H9 (cell line): ENCODE measurements at regions not wholly inside any gene's neighbourhood (a gene's known extent, or its start where the extent isn't known, plus 50 kb on each side); places are given as distances from the start of the nearest gene placed in this dataset.

Experiments
- DNase-seq: peaks from one replicate; pipeline ENCODE4 v3.0.0-alpha.2; 2017
- H2AFZ ChIP-seq: one replicate; pipeline ENCODE4 v1.6.1; 2013; ENCODE audit warnings: mild to moderate bottlenecking, low read length, control low read depth, moderate library complexity
- H2AK5ac ChIP-seq: 2 replicates; pipeline ENCODE4 v1.6.1; 2013; ENCODE audit warnings: low read length, control low read depth, mixed read lengths; ENCODE audit not compliant: insufficient read length
- H2BK120ac ChIP-seq: one replicate; pipeline ENCODE4 v1.6.1; 2013; ENCODE audit warnings: low read depth, mild to moderate bottlenecking, low read length, control low read depth, inconsistent platforms; ENCODE audit not compliant: poor library complexity, severe bottlenecking
- H2BK12ac ChIP-seq: 2 replicates; pipeline ENCODE4 v1.6.1; 2013; ENCODE audit warnings: low read length, control low read depth, mixed read lengths, low read depth; ENCODE audit not compliant: insufficient read length
- H2BK15ac ChIP-seq: 2 replicates; pipeline ENCODE4 v1.6.1; 2013; ENCODE audit warnings: low read depth, low read length, control low read depth
- H2BK20ac ChIP-seq: one replicate; pipeline ENCODE4 v1.6.1; 2013; ENCODE audit warnings: low read depth, mild to moderate bottlenecking, low read length, control low read depth, inconsistent platforms; ENCODE audit not compliant: poor library complexity, severe bottlenecking
- H2BK5ac ChIP-seq: 2 replicates; pipeline ENCODE4 v1.6.1; 2013; ENCODE audit warnings: low read length, control low read depth, mixed read lengths; ENCODE audit not compliant: insufficient read length
- H3K14ac ChIP-seq: 2 replicates; pipeline ENCODE4 v1.6.1; 2013; ENCODE audit warnings: low read length, control low read depth; ENCODE audit not compliant: insufficient read depth
- H3K18ac ChIP-seq: 2 replicates; pipeline ENCODE4 v1.6.1; 2013; ENCODE audit warnings: low read depth, mild to moderate bottlenecking, mixed read lengths, low read length, control low read depth; ENCODE audit not compliant: insufficient read length
- H3K23ac ChIP-seq: 2 replicates; pipeline ENCODE4 v1.6.1; 2013; ENCODE audit warnings: low read length, control low read depth, mixed read lengths, low read depth; ENCODE audit not compliant: insufficient read length
- H3K23me2 ChIP-seq: 2 replicates; pipeline ENCODE4 v1.6.1; 2013; ENCODE audit warnings: low read depth, mild to moderate bottlenecking, mixed read lengths, low read length, control low read depth; ENCODE audit not compliant: insufficient read length, poor library complexity, severe bottlenecking
- H3K27ac ChIP-seq: 2 replicates; pipeline ENCODE4 v1.5.1; 2013; ENCODE audit warnings: low read length, control low read depth, mixed read lengths, low read depth; ENCODE audit not compliant: insufficient read length
- H3K27me3 ChIP-seq: 2 replicates; pipeline ENCODE4 v1.6.1; 2013; ENCODE audit warnings: low read length, control low read depth, inconsistent platforms; ENCODE audit not compliant: insufficient read depth
- H3K4ac ChIP-seq: 2 replicates; pipeline ENCODE4 v1.6.1; 2013; ENCODE audit warnings: low read depth, mild to moderate bottlenecking, control low read depth, inconsistent platforms, low read length, moderate library complexity
- H3K4me1 ChIP-seq: 2 replicates; pipeline ENCODE4 v1.6.1; 2013; ENCODE audit warnings: low read length, control low read depth, inconsistent platforms; ENCODE audit not compliant: insufficient read depth
- H3K4me2 ChIP-seq: 2 replicates; pipeline ENCODE4 v1.6.1; 2013; ENCODE audit warnings: low read length, control low read depth, mixed read lengths; ENCODE audit not compliant: insufficient read length, insufficient read depth
- H3K56ac ChIP-seq: 2 replicates; pipeline ENCODE4 v1.6.1; 2013; ENCODE audit warnings: low read depth, mild to moderate bottlenecking, mixed read lengths, low read length, control low read depth; ENCODE audit not compliant: insufficient read length
- H3K79me1 ChIP-seq: 2 replicates; pipeline ENCODE4 v1.6.1; 2013; ENCODE audit warnings: low read depth, mild to moderate bottlenecking, moderate library complexity, low read length, control low read depth, inconsistent platforms; ENCODE audit not compliant: insufficient read depth, poor library complexity, severe bottlenecking
- H3K79me2 ChIP-seq: 2 replicates; pipeline ENCODE4 v1.6.1; 2013; ENCODE audit warnings: low read length, control low read depth, inconsistent platforms; ENCODE audit not compliant: insufficient read depth
- H3K9ac ChIP-seq: 2 replicates; pipeline ENCODE4 v1.6.1; 2013; ENCODE audit warnings: low read length, control low read depth, mixed read lengths; ENCODE audit not compliant: insufficient read length; ENCODE audit errors: extremely low read depth
- H3K9me3 ChIP-seq: one replicate; pipeline ENCODE4 v1.6.1; 2013; ENCODE audit warnings: low read depth, low read length, inconsistent platforms; ENCODE audit not compliant: control insufficient read depth
- H3T11ph ChIP-seq: one replicate; pipeline ENCODE4 v1.6.1; 2013; ENCODE audit warnings: mild to moderate bottlenecking, low read length, control low read depth, inconsistent platforms
- H4K20me1 ChIP-seq: one replicate; pipeline ENCODE4 v1.6.1; 2013; ENCODE audit not compliant: control insufficient read depth, insufficient read length, insufficient read depth
- H4K5ac ChIP-seq: 2 replicates; pipeline ENCODE4 v1.6.1; 2013; ENCODE audit warnings: low read depth, mild to moderate bottlenecking, mixed read lengths, low read length, control low read depth; ENCODE audit not compliant: insufficient read length
- H4K8ac ChIP-seq: replicated peaks from 2 replicates; pipeline ENCODE4 v1.6.1; 2013; ENCODE audit warnings: low read length, control low read depth, mixed read lengths, low read depth; ENCODE audit not compliant: insufficient read length
- H4K91ac ChIP-seq: 2 replicates; pipeline ENCODE4 v1.6.1; 2013; ENCODE audit warnings: low read depth, mild to moderate bottlenecking, moderate library complexity, mixed read lengths, low read length, control low read depth; ENCODE audit not compliant: insufficient read length
- H3K27ac Mint-ChIP-seq, 3 experiments: 2 replicates in 2 of 3; 3 replicates in 1 of 3; pipeline ENCODE4 v1.8.0; 2020 to 2021; ENCODE audit warnings: mixed read lengths in 3 of 3, mild to moderate bottlenecking in 1 of 3, moderate library complexity in 1 of 3
- H3K27me3 Mint-ChIP-seq: 2 replicates; pipeline ENCODE4 v1.8.0; 2021; ENCODE audit warnings: low read depth, mild to moderate bottlenecking, moderate library complexity, mixed read lengths
- H3K36me3 Mint-ChIP-seq, 3 experiments: 2 replicates in 2 of 3; 3 replicates in 1 of 3; pipeline ENCODE4 v1.8.0; 2020 to 2021; ENCODE audit warnings: low read depth in 3 of 3, mixed read lengths in 3 of 3; ENCODE audit not compliant: insufficient read depth in 1 of 3
- H3K4me1 Mint-ChIP-seq, 2 experiments: 2 replicates each; pipeline ENCODE4 v1.8.0; 2020; ENCODE audit warnings: mixed read lengths in 2 of 2
- H3K4me3 Mint-ChIP-seq, 2 experiments: 2 replicates in 1 of 2; 3 replicates in 1 of 2; pipeline ENCODE4 v1.8.0; 2020 to 2021; ENCODE audit warnings: mild to moderate bottlenecking in 2 of 2, mixed read lengths in 2 of 2, moderate library complexity in 1 of 2
- H3K9me3 Mint-ChIP-seq, 2 experiments: 2 replicates in 1 of 2; 3 replicates in 1 of 2; pipeline ENCODE4 v1.8.0; 2020; ENCODE audit warnings: mild to moderate bottlenecking in 2 of 2, mixed read lengths in 2 of 2, moderate library complexity in 1 of 2
- WGBS: extraction: QIAGEN DNeasy Blood & Tissue Kit; methylation state at CpG from one replicate; pipeline ENCODE4 v1.1.7; 2013; ENCODE audit warnings: missing lambda C conversion rate, low lambda C conversion rate, mixed read lengths; ENCODE audit not compliant: insufficient read length; ENCODE audit errors: extremely low coverage; 5-methylcytosine and 5-hydroxymethylcytosine counted together
- TF ChIP-seq, protein P1 (sequence below): fragments of 200-600 bp; sonication (generic); conservative IDR thresholded peaks from 3 replicates; pipeline ENCODE4 v1.8.0; 2021; ENCODE audit warnings: antibody characterized with exemption, mild to moderate bottlenecking

DNA sequence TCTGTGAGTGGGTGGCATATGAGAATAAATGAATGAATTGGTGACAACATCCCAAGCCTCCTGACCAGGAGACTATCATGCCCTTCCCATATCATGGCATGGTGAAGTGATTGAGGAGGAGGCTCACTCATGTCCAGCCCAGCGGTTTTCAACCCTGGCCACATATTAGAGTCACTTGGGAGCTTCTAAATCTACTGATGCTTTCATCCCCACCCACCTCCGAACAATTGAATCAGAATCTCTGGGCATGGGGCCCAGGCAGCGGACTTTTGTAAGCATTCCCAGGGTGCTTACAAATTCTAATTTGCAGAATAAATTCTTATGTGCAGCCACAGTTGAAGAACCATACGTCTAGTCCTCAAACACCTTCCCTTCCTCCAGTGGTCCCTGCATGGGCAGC lies 81.7 kb upstream of the SEC11C start:
- H2BK20ac ChIP-seq: no peak overlapping the region
- H3K4me1 Mint-ChIP-seq: peaks cover 4 to 5% of the 10 kb centered on the region in 2 experiments; a peak in 3 of 4 replicates
- no peak overlapping the region for H4K8ac ChIP-seq
- no peaks in the 10 kb centered on the region; a peak in 1 of 7 replicates for H3K36me3 Mint-ChIP-seq
- no peaks in the 10 kb centered on the region for H3K79me1 ChIP-seq
- H3K27ac ChIP-seq: no peak overlapping the region
- TF ChIP-seq, protein P1, sequence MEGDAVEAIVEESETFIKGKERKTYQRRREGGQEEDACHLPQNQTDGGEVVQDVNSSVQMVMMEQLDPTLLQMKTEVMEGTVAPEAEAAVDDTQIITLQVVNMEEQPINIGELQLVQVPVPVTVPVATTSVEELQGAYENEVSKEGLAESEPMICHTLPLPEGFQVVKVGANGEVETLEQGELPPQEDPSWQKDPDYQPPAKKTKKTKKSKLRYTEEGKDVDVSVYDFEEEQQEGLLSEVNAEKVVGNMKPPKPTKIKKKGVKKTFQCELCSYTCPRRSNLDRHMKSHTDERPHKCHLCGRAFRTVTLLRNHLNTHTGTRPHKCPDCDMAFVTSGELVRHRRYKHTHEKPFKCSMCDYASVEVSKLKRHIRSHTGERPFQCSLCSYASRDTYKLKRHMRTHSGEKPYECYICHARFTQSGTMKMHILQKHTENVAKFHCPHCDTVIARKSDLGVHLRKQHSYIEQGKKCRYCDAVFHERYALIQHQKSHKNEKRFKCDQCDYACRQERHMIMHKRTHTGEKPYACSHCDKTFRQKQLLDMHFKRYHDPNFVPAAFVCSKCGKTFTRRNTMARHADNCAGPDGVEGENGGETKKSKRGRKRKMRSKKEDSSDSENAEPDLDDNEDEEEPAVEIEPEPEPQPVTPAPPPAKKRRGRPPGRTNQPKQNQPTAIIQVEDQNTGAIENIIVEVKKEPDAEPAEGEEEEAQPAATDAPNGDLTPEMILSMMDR: no peak
- H3K4me3 Mint-ChIP-seq: no peak overlapping the region
- H2BK5ac ChIP-seq: no peak overlapping the region
- H2BK15ac ChIP-seq: no peak overlapping the region
- no peaks in the 10 kb centered on the region for H3K23me2 ChIP-seq
- H4K5ac ChIP-seq: no peak overlapping the region
- H3K4me2 ChIP-seq: no peak overlapping the region
- no peaks in the 10 kb centered on the region for H3K9me3 ChIP-seq
- H3K14ac ChIP-seq: no peak overlapping the region
- H2BK12ac ChIP-seq: no peak overlapping the region
- H3K23ac ChIP-seq: no peak overlapping the region
- H3K27me3 Mint-ChIP-seq: no peaks in the 10 kb centered on the region
- H3K9me3 Mint-ChIP-seq: no peaks in the 10 kb centered on the region; a peak in 1 of 5 replicates
- H3K79me2 ChIP-seq: no peaks in the 10 kb centered on the region
- H3K27ac Mint-ChIP-seq: no peak overlapping the region
- no peak overlapping the region for H2AK5ac ChIP-seq
- no peaks in the 10 kb centered on the region for H3K27me3 ChIP-seq
- H4K20me1 ChIP-seq: no peaks in the 10 kb centered on the region
- H3K4me1 ChIP-seq: no peaks in the 10 kb centered on the region
- H2AFZ ChIP-seq: no peak overlapping the region
- H3T11ph ChIP-seq: no peak overlapping the region
- no peak overlapping the region for H3K56ac ChIP-seq
- no peak overlapping the region for H2BK120ac ChIP-seq
- no peak overlapping the region for H3K18ac ChIP-seq
- no peak for DNase-seq
- H4K91ac ChIP-seq: no peak overlapping the region
- H3K9ac ChIP-seq: no peak overlapping the region
- H3K4ac ChIP-seq: no peak overlapping the region
- WGBS: no CpG with 5 or more reads among the region's 4 CpGs
